Liver (tissue), 8 donors: ENCODE measurements at regions not wholly inside any gene's neighbourhood (a gene's known extent, or its start where the extent isn't known, plus 50 kb on each side); places are given as distances from the start of the nearest gene placed in this dataset.

ENCODE experiments used
- DNase-seq: peaks from one replicate; pipeline ENCODE4 v3.0.0-alpha.2; 2017; ENCODE audit warnings: low spot score
- H3K27ac ChIP-seq, 2 donors: one replicate each; pipeline ENCODE4 v1.7.0; 2013; ENCODE audit warnings: inconsistent platforms in 2 of 2, low read length in 2 of 2, control low read depth in 1 of 2, low read depth in 1 of 2, mild to moderate bottlenecking in 1 of 2
- H3K27me3 ChIP-seq, 4 donors: one replicate each; pipeline versions ENCODE4 v1.6.1 to v1.7.0; 2013; ENCODE audit warnings: low read length in 3 of 4, inconsistent platforms in 1 of 4, mild to moderate bottlenecking in 1 of 4, moderate library complexity in 1 of 4; ENCODE audit not compliant: control insufficient read depth in 4 of 4, insufficient read depth in 4 of 4
- H3K36me3 ChIP-seq, 4 donors: one replicate each; pipeline versions ENCODE4 v1.6.1 to v1.7.0; 2013; ENCODE audit warnings: low read length in 3 of 4, mild to moderate bottlenecking in 3 of 4, low read depth in 1 of 4, moderate library complexity in 1 of 4; ENCODE audit not compliant: control insufficient read depth in 4 of 4, insufficient read depth in 3 of 4
- H3K4me1 ChIP-seq, 4 donors: one replicate each; pipeline versions ENCODE4 v1.6.1 to v1.7.0; 2013; ENCODE audit warnings: low read length in 3 of 4, mild to moderate bottlenecking in 3 of 4, moderate library complexity in 1 of 4; ENCODE audit not compliant: control insufficient read depth in 4 of 4, insufficient read depth in 4 of 4
- H3K4me3 ChIP-seq, 3 donors: one replicate each; pipeline versions ENCODE4 v1.6.1 to v1.7.0; 2013; ENCODE audit warnings: low read length in 3 of 3, control low read depth in 1 of 3, low read depth in 1 of 3, mild to moderate bottlenecking in 1 of 3
- H3K9ac ChIP-seq, 2 donors: one replicate each; pipeline ENCODE4 v1.7.0; 2013; ENCODE audit warnings: low read length in 2 of 2, mild to moderate bottlenecking in 2 of 2, moderate library complexity in 2 of 2, control low read depth in 1 of 2, low read depth in 1 of 2
- H3K9me3 ChIP-seq, 4 donors: one replicate each; pipeline versions ENCODE4 v1.6.1 to v1.7.0; 2013; ENCODE audit warnings: low read length in 3 of 4; ENCODE audit not compliant: control insufficient read depth in 4 of 4
- EGR1 ChIP-seq, 2 donors: IDR thresholded peaks; 2 replicates each; pipeline ENCODE4 v1.6.1; 2016 to 2018; ENCODE audit warnings: antibody characterized with exemption in 2 of 2, low read depth in 2 of 2
- FOXA1 ChIP-seq: IDR thresholded peaks from 2 replicates; pipeline ENCODE4 v1.6.1; 2016; ENCODE audit warnings: antibody characterized with exemption
- FOXA2 ChIP-seq: IDR thresholded peaks from 2 replicates; pipeline ENCODE4 v1.6.1; 2016; ENCODE audit warnings: antibody characterized with exemption
- GABPA ChIP-seq, 2 donors: IDR thresholded peaks in 1 of 2; conservative IDR thresholded peaks in 1 of 2; 2 replicates each; pipeline ENCODE4 v1.6.1; 2016; ENCODE audit warnings: antibody characterized with exemption in 2 of 2, mild to moderate bottlenecking in 1 of 2, moderate library complexity in 1 of 2
- HNF4A ChIP-seq, 2 donors: conservative IDR thresholded peaks; 2 replicates each; pipeline ENCODE4 v1.6.1; 2016; ENCODE audit warnings: antibody characterized with exemption in 2 of 2, mild to moderate bottlenecking in 2 of 2
- HNF4G ChIP-seq: IDR thresholded peaks from 2 replicates; pipeline ENCODE4 v1.6.1; 2016; ENCODE audit warnings: antibody characterized with exemption
- JUND ChIP-seq, 2 donors: IDR thresholded peaks; 2 replicates each; pipeline ENCODE4 v1.6.1; 2016; ENCODE audit warnings: antibody characterized with exemption in 2 of 2
- NR2F2 ChIP-seq: IDR thresholded peaks from 2 replicates; pipeline ENCODE4 v1.6.1; 2016; ENCODE audit warnings: antibody characterized with exemption
- RAD21 ChIP-seq, 2 donors: IDR thresholded peaks; 2 replicates each; pipeline ENCODE4 v1.6.1; 2016; ENCODE audit warnings: antibody characterized with exemption in 2 of 2, mild to moderate bottlenecking in 2 of 2
- RXRA ChIP-seq, 2 donors: IDR thresholded peaks; 2 replicates each; pipeline ENCODE4 v1.6.1; 2017 to 2018; ENCODE audit warnings: antibody characterized with exemption in 2 of 2, mild to moderate bottlenecking in 1 of 2
- SP1 ChIP-seq: IDR thresholded peaks from 2 replicates; pipeline ENCODE4 v1.6.1; 2018; ENCODE audit warnings: antibody characterized with exemption, mild to moderate bottlenecking
- TAF1 ChIP-seq: conservative IDR thresholded peaks from 2 replicates; pipeline ENCODE4 v1.6.1; 2016; ENCODE audit warnings: antibody characterized with exemption, mild to moderate bottlenecking
- YY1 ChIP-seq: IDR thresholded peaks from 2 replicates; pipeline ENCODE4 v1.6.1; 2016; ENCODE audit warnings: antibody characterized with exemption, mild to moderate bottlenecking
- WGBS: extraction: QIAGEN DNeasy Blood & Tissue Kit; methylation state at CpG from one replicate; pipeline ENCODE4 v1.1.7; 2013; 5-methylcytosine and 5-hydroxymethylcytosine counted together
- TF ChIP-seq, protein P1 (sequence below): IDR thresholded peaks from 2 replicates; pipeline ENCODE4 v1.6.1; 2016; ENCODE audit warnings: antibody characterized with exemption, mild to moderate bottlenecking
- TF ChIP-seq, protein P2 (sequence below): IDR thresholded peaks from 2 replicates; pipeline ENCODE4 v1.6.1; 2016; ENCODE audit warnings: antibody characterized with exemption
- TF ChIP-seq, protein P3 (sequence below): IDR thresholded peaks from 2 replicates; pipeline ENCODE4 v1.6.1; 2016; ENCODE audit warnings: antibody characterized with exemption
- TF ChIP-seq, protein P4 (sequence below): IDR thresholded peaks from 2 replicates; pipeline ENCODE4 v1.6.1; 2016; ENCODE audit warnings: antibody characterized with exemption
- TF ChIP-seq, protein P5 (sequence below): fragments of 150-350 bp; IDR thresholded peaks from 2 replicates; pipeline ENCODE4 v1.5.1; 2017; ENCODE audit warnings: improper control_type of control experiment, low read depth, low read length; ENCODE audit not compliant: missing input control
- donor health status: healthy.
- donor health status: healthy.
- donor health status: healthy.
- donor health status: healthy.
- donor health status: healthy.

DNA sequence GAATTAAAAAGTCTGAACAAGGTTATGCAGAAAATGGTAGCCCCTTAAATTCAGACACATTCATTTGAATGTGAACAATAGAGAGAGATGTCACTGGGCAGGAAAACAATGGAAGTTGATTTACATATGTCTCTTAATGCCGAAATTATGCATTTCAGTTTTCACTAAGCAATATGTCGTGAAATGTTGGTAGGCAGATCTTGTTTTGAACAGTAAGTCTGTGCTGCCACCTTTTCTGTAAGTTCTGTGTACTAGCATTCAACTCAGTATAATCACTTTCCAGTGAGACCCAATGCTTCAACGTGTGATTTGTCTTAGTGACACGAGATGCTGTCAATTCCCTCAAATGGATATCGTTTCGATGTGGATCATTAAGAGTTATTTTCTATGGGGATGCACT is 222.7 kb upstream of the VCX3A start:
- 93% methylated on average over 6 of the region's 6 CpGs for WGBS
- H3K4me3 ChIP-seq, result no peak overlapping the region
- no peak overlapping the region for H3K27ac ChIP-seq
- no peak overlapping the region for H3K9ac ChIP-seq
- no peaks in the 10 kb centered on the region for H3K9me3 ChIP-seq
- H3K4me1 ChIP-seq, result no peaks in the 10 kb centered on the region
- DNase-seq, result no peak
- TF ChIP-seq SP1, result no peak
- TF ChIP-seq FOXA1, result no peak
- TF ChIP-seq YY1, result no peak
- TF ChIP-seq EGR1 (IDR thresholded peaks at IDR 0.05; ENCODE audit: low read depth in 2 of 2), result no peak
- TF ChIP-seq, protein P1, sequence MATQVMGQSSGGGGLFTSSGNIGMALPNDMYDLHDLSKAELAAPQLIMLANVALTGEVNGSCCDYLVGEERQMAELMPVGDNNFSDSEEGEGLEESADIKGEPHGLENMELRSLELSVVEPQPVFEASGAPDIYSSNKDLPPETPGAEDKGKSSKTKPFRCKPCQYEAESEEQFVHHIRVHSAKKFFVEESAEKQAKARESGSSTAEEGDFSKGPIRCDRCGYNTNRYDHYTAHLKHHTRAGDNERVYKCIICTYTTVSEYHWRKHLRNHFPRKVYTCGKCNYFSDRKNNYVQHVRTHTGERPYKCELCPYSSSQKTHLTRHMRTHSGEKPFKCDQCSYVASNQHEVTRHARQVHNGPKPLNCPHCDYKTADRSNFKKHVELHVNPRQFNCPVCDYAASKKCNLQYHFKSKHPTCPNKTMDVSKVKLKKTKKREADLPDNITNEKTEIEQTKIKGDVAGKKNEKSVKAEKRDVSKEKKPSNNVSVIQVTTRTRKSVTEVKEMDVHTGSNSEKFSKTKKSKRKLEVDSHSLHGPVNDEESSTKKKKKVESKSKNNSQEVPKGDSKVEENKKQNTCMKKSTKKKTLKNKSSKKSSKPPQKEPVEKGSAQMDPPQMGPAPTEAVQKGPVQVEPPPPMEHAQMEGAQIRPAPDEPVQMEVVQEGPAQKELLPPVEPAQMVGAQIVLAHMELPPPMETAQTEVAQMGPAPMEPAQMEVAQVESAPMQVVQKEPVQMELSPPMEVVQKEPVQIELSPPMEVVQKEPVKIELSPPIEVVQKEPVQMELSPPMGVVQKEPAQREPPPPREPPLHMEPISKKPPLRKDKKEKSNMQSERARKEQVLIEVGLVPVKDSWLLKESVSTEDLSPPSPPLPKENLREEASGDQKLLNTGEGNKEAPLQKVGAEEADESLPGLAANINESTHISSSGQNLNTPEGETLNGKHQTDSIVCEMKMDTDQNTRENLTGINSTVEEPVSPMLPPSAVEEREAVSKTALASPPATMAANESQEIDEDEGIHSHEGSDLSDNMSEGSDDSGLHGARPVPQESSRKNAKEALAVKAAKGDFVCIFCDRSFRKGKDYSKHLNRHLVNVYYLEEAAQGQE, result no peak
- no peak for TF ChIP-seq FOXA2
- TF ChIP-seq GABPA (IDR thresholded peaks at IDR 0.05 in 1 of 2, conservative IDR thresholded peaks at IDR 0.05 in 1 of 2), result no peak
- TF ChIP-seq HNF4A (conservative IDR thresholded peaks at IDR 0.05), result no peak
- TF ChIP-seq NR2F2, result no peak
- no peak for TF ChIP-seq TAF1
- no peak for TF ChIP-seq RAD21 (IDR thresholded peaks at IDR 0.05)
- no peak for TF ChIP-seq HNF4G
- TF ChIP-seq RXRA (IDR thresholded peaks at IDR 0.05), result no peak
- TF ChIP-seq, protein P2, sequence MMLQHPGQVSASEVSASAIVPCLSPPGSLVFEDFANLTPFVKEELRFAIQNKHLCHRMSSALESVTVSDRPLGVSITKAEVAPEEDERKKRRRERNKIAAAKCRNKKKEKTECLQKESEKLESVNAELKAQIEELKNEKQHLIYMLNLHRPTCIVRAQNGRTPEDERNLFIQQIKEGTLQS, result no peak
- TF ChIP-seq, protein P3, sequence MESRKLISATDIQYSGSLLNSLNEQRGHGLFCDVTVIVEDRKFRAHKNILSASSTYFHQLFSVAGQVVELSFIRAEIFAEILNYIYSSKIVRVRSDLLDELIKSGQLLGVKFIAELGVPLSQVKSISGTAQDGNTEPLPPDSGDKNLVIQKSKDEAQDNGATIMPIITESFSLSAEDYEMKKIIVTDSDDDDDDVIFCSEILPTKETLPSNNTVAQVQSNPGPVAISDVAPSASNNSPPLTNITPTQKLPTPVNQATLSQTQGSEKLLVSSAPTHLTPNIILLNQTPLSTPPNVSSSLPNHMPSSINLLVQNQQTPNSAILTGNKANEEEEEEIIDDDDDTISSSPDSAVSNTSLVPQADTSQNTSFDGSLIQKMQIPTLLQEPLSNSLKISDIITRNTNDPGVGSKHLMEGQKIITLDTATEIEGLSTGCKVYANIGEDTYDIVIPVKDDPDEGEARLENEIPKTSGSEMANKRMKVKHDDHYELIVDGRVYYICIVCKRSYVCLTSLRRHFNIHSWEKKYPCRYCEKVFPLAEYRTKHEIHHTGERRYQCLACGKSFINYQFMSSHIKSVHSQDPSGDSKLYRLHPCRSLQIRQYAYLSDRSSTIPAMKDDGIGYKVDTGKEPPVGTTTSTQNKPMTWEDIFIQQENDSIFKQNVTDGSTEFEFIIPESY, result no peak
- TF ChIP-seq, protein P4, sequence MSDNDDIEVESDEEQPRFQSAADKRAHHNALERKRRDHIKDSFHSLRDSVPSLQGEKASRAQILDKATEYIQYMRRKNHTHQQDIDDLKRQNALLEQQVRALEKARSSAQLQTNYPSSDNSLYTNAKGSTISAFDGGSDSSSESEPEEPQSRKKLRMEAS, result no peak
- TF ChIP-seq JUND (IDR thresholded peaks at IDR 0.05), result no peak
- TF ChIP-seq, protein P5, sequence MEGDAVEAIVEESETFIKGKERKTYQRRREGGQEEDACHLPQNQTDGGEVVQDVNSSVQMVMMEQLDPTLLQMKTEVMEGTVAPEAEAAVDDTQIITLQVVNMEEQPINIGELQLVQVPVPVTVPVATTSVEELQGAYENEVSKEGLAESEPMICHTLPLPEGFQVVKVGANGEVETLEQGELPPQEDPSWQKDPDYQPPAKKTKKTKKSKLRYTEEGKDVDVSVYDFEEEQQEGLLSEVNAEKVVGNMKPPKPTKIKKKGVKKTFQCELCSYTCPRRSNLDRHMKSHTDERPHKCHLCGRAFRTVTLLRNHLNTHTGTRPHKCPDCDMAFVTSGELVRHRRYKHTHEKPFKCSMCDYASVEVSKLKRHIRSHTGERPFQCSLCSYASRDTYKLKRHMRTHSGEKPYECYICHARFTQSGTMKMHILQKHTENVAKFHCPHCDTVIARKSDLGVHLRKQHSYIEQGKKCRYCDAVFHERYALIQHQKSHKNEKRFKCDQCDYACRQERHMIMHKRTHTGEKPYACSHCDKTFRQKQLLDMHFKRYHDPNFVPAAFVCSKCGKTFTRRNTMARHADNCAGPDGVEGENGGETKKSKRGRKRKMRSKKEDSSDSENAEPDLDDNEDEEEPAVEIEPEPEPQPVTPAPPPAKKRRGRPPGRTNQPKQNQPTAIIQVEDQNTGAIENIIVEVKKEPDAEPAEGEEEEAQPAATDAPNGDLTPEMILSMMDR, result no peak
- H3K36me3 ChIP-seq, result no peaks in the 10 kb centered on the region
- no peaks in the 10 kb centered on the region for H3K27me3 ChIP-seq

DNA sequence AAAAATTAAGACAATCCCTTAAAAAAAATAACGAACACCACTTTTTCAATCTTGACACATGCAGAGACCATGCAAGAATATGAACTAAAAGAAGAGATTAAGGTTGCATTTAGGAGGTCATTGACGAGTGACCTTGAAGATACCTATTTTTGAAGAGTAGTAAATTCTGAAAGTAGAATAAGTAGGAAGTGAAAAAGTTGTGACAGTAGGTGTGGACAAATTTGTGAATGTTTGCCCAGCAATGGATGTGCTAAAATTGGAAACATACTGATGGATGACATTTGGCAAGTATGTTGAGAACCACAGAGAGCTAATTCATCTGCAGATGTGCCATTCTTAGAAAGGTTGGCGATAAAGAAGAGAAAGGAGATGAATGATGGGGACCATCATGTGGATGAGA is 213.7 kb upstream of the VCX3A start:
- H3K9ac ChIP-seq, result no peak overlapping the region
- DNase-seq, result no peak
- no peak overlapping the region for H3K4me3 ChIP-seq
- no peak for TF ChIP-seq JUND (IDR thresholded peaks at IDR 0.05)
- TF ChIP-seq, protein P3, result no peak
- no peak for TF ChIP-seq RXRA (IDR thresholded peaks at IDR 0.05)
- TF ChIP-seq, protein P4, result no peak
- TF ChIP-seq, protein P2, result no peak
- no peak for TF ChIP-seq RAD21 (IDR thresholded peaks at IDR 0.05)
- TF ChIP-seq SP1, result no peak
- TF ChIP-seq YY1, result no peak
- no peak for TF ChIP-seq HNF4G
- no peak for TF ChIP-seq TAF1
- 87% methylated on average over 3 of the region's 3 CpGs for WGBS
- no peaks in the 10 kb centered on the region for H3K9me3 ChIP-seq
- H3K4me1 ChIP-seq, result no peaks in the 10 kb centered on the region
- no peaks in the 10 kb centered on the region for H3K27me3 ChIP-seq
- H3K36me3 ChIP-seq, result no peaks in the 10 kb centered on the region
- H3K27ac ChIP-seq, result no peak overlapping the region
